ENCODE measurements at regions not wholly inside any gene's neighbourhood (a gene's known extent, or its start where the extent isn't known, plus 50 kb on each side); places are given as distances from the start of the nearest gene placed in this dataset.

- no peak overlapping the region for H3K18ac ChIP-seq (ENCODE audit: low read length)
- H4K5ac ChIP-seq (ENCODE audit: low read length): no peak overlapping the region
- H4K8ac ChIP-seq (ENCODE audit: low read depth, low read length): no peak overlapping the region
- no peak for DNase-seq
- H3K4me3 ChIP-seq (ENCODE audit: low read length): no peak overlapping the region
- no peak overlapping the region for H3K27ac ChIP-seq (ENCODE audit: low read depth, low read length)
- H3K36me3 ChIP-seq (ENCODE audit: control insufficient read depth, insufficient read depth, low read length): no peaks in the 10 kb centered on the region
- no peak overlapping the region for H2BK5ac ChIP-seq (ENCODE audit: low read length)
- H3K4me2 ChIP-seq (ENCODE audit: low read length): no peak overlapping the region
- peaks cover 4% of the 10 kb centered on the region for H3K4me1 ChIP-seq (ENCODE audit: control insufficient read depth, low read depth, low read length)
- H3K79me1 ChIP-seq (ENCODE audit: low read length): no peaks in the 10 kb centered on the region
- no peak overlapping the region for H3K4ac ChIP-seq (ENCODE audit: low read depth, low read length)
- no peak overlapping the region for H3K23ac ChIP-seq (ENCODE audit: low read length)
- H2BK120ac ChIP-seq (ENCODE audit: low read depth, low read length): no peak overlapping the region
- no peaks in the 10 kb centered on the region for H3K27me3 ChIP-seq (ENCODE audit: insufficient read depth, low read length, poor library complexity)
- no CpG with 5 or more reads among the region's 2 CpGs for WGBS (ENCODE audit: extremely low coverage, insufficient coverage, low lambda C conversion rate)
- H2AK5ac ChIP-seq (ENCODE audit: low read length): no peak overlapping the region
- no peak overlapping the region for H3K9ac ChIP-seq (ENCODE audit: low read length)
- H3K56ac ChIP-seq (ENCODE audit: low read length): no peak overlapping the region
- no peak overlapping the region for H2BK15ac ChIP-seq (replicated peaks; ENCODE audit: low read depth)
- no peaks in the 10 kb centered on the region for H3K79me2 ChIP-seq (ENCODE audit: control insufficient read depth, insufficient read depth, low read length)
These were observed 287.8 kb upstream of the GOLIM4 start for GRCh38 chr3:168383573-168383972.

- H3K23ac ChIP-seq (ENCODE audit: low read length): no peak overlapping the region
- no peaks in the 10 kb centered on the region for H3K79me1 ChIP-seq (ENCODE audit: low read length)
- no peak overlapping the region for H3K4ac ChIP-seq (ENCODE audit: low read depth, low read length)
- H3K36me3 ChIP-seq (ENCODE audit: control insufficient read depth, insufficient read depth, low read length): no peaks in the 10 kb centered on the region
- H3K4me2 ChIP-seq (ENCODE audit: low read length): no peak overlapping the region
- H3K27ac ChIP-seq (ENCODE audit: low read depth, low read length): no peak overlapping the region
- H2AK5ac ChIP-seq (ENCODE audit: low read length): no peak overlapping the region
- H3K79me2 ChIP-seq (ENCODE audit: control insufficient read depth, insufficient read depth, low read length): no peaks in the 10 kb centered on the region
- H4K5ac ChIP-seq (ENCODE audit: low read length): no peak overlapping the region
- no peak overlapping the region for H2BK5ac ChIP-seq (ENCODE audit: low read length)
- DNase-seq: no peak
- WGBS (ENCODE audit: extremely low coverage, insufficient coverage, low lambda C conversion rate): no CpG with 5 or more reads among the region's 3 CpGs
- H3K4me3 ChIP-seq (ENCODE audit: low read length): no peak overlapping the region
- H3K56ac ChIP-seq (ENCODE audit: low read length): no peak overlapping the region
- no peak overlapping the region for H2BK15ac ChIP-seq (replicated peaks; ENCODE audit: low read depth)
- H2BK120ac ChIP-seq (ENCODE audit: low read depth, low read length): no peak overlapping the region
- H3K9ac ChIP-seq (ENCODE audit: low read length): no peak overlapping the region
- H3K27me3 ChIP-seq (ENCODE audit: insufficient read depth, low read length, poor library complexity): no peaks in the 10 kb centered on the region
- no peaks in the 10 kb centered on the region for H3K4me1 ChIP-seq (ENCODE audit: control insufficient read depth, low read depth, low read length)
- H4K8ac ChIP-seq (ENCODE audit: low read depth, low read length): no peak overlapping the region
- no peak overlapping the region for H3K18ac ChIP-seq (ENCODE audit: low read length)
These were observed 276.1 kb upstream of the GOLIM4 start for GRCh38 chr3:168371846-168372245.

GRCh38 chr3:168364967-168365366, 269.2 kb upstream of the GOLIM4 start:
- no peak overlapping the region for H3K9ac ChIP-seq (ENCODE audit: low read length)
- H3K79me1 ChIP-seq (ENCODE audit: low read length): no peaks in the 10 kb centered on the region
- H3K4me2 ChIP-seq (ENCODE audit: low read length): no peak overlapping the region
- H3K4ac ChIP-seq (ENCODE audit: low read depth, low read length): no peak overlapping the region
- H4K8ac ChIP-seq (ENCODE audit: low read depth, low read length): no peak overlapping the region
- H3K23ac ChIP-seq (ENCODE audit: low read length): no peak overlapping the region
- no peak overlapping the region for H2BK15ac ChIP-seq (replicated peaks; ENCODE audit: low read depth)
- no peak overlapping the region for H2BK5ac ChIP-seq (ENCODE audit: low read length)
- no peak overlapping the region for H2AK5ac ChIP-seq (ENCODE audit: low read length)
- H4K5ac ChIP-seq (ENCODE audit: low read length): no peak overlapping the region
- no CpG with 5 or more reads among the region's 1 CpG for WGBS (ENCODE audit: extremely low coverage, insufficient coverage, low lambda C conversion rate)
- no peaks in the 10 kb centered on the region for H3K36me3 ChIP-seq (ENCODE audit: control insufficient read depth, insufficient read depth, low read length)
- H3K56ac ChIP-seq (ENCODE audit: low read length): no peak overlapping the region
- no peaks in the 10 kb centered on the region for H3K4me1 ChIP-seq (ENCODE audit: control insufficient read depth, low read depth, low read length)
- no peak for DNase-seq
- H3K27me3 ChIP-seq (ENCODE audit: insufficient read depth, low read length, poor library complexity): no peaks in the 10 kb centered on the region
- H2BK120ac ChIP-seq (ENCODE audit: low read depth, low read length): no peak overlapping the region
- no peak overlapping the region for H3K4me3 ChIP-seq (ENCODE audit: low read length)
- no peak overlapping the region for H3K18ac ChIP-seq (ENCODE audit: low read length)
- H3K79me2 ChIP-seq (ENCODE audit: control insufficient read depth, insufficient read depth, low read length): no peaks in the 10 kb centered on the region
- no peak overlapping the region for H3K27ac ChIP-seq (ENCODE audit: low read depth, low read length)

- Histone ChIP-seq H3K9ac (ENCODE audit: low read length) (no peak overlapping the region), H3K18ac (ENCODE audit: low read length) (no peak overlapping the region), H3K4me3 (ENCODE audit: low read length) (no peak overlapping the region), H3K4ac (ENCODE audit: low read depth, low read length) (no peak overlapping the region), H2BK15ac (replicated peaks; ENCODE audit: low read depth) (no peak overlapping the region), H2AK5ac (ENCODE audit: low read length) (no peak overlapping the region), H2BK120ac (ENCODE audit: low read depth, low read length) (no peak overlapping the region), H3K4me1 (ENCODE audit: control insufficient read depth, low read depth, low read length) (no peaks in the 10 kb centered on the region), H3K36me3 (ENCODE audit: control insufficient read depth, insufficient read depth, low read length) (no peaks in the 10 kb centered on the region), H3K27ac (ENCODE audit: low read depth, low read length) (no peak overlapping the region), H4K5ac (ENCODE audit: low read length) (no peak overlapping the region), H3K27me3 (ENCODE audit: insufficient read depth, low read length, poor library complexity) (no peaks in the 10 kb centered on the region), H3K79me1 (ENCODE audit: low read length) (no peaks in the 10 kb centered on the region), H2BK5ac (ENCODE audit: low read length) (no peak overlapping the region), H4K8ac (ENCODE audit: low read depth, low read length) (no peak overlapping the region), H3K23ac (ENCODE audit: low read length) (no peak overlapping the region), H3K79me2 (ENCODE audit: control insufficient read depth, insufficient read depth, low read length) (no peaks in the 10 kb centered on the region), H3K56ac (ENCODE audit: low read length) (no peak overlapping the region), H3K4me2 (ENCODE audit: low read length) (no peak overlapping the region)
- peak; percentile 43 for DNase-seq
- WGBS (ENCODE audit: extremely low coverage, insufficient coverage, low lambda C conversion rate): no CpG with 5 or more reads among the region's 4 CpGs
These were observed 267.0 kb upstream of the GOLIM4 start for GRCh38 chr3:168362661-168363247.

GRCh38 chr3:168362156-168362555, 266.4 kb upstream of the GOLIM4 start:
- no peak overlapping the region for H2AK5ac ChIP-seq (ENCODE audit: low read length)
- no peak overlapping the region for H2BK15ac ChIP-seq (replicated peaks; ENCODE audit: low read depth)
- DNase-seq: no peak
- H3K4me2 ChIP-seq (ENCODE audit: low read length): no peak overlapping the region
- H3K4me1 ChIP-seq (ENCODE audit: control insufficient read depth, low read depth, low read length): no peaks in the 10 kb centered on the region
- H3K9ac ChIP-seq (ENCODE audit: low read length): no peak overlapping the region
- no peaks in the 10 kb centered on the region for H3K27me3 ChIP-seq (ENCODE audit: insufficient read depth, low read length, poor library complexity)
- no peak overlapping the region for H4K5ac ChIP-seq (ENCODE audit: low read length)
- H3K4me3 ChIP-seq (ENCODE audit: low read length): no peak overlapping the region
- no peak overlapping the region for H3K23ac ChIP-seq (ENCODE audit: low read length)
- H3K79me1 ChIP-seq (ENCODE audit: low read length): no peaks in the 10 kb centered on the region
- no peak overlapping the region for H3K18ac ChIP-seq (ENCODE audit: low read length)
- H4K8ac ChIP-seq (ENCODE audit: low read depth, low read length): no peak overlapping the region
- no peak overlapping the region for H3K4ac ChIP-seq (ENCODE audit: low read depth, low read length)
- H3K56ac ChIP-seq (ENCODE audit: low read length): no peak overlapping the region
- H3K36me3 ChIP-seq (ENCODE audit: control insufficient read depth, insufficient read depth, low read length): no peaks in the 10 kb centered on the region
- no peak overlapping the region for H2BK5ac ChIP-seq (ENCODE audit: low read length)
- no peak overlapping the region for H2BK120ac ChIP-seq (ENCODE audit: low read depth, low read length)
- H3K79me2 ChIP-seq (ENCODE audit: control insufficient read depth, insufficient read depth, low read length): no peaks in the 10 kb centered on the region
- no peak overlapping the region for H3K27ac ChIP-seq (ENCODE audit: low read depth, low read length)

- no peak overlapping the region for H3K4me3 ChIP-seq (ENCODE audit: low read length)
- no peak for DNase-seq
- H2BK120ac ChIP-seq (ENCODE audit: low read depth, low read length): no peak overlapping the region
- no peak overlapping the region for H2BK15ac ChIP-seq (replicated peaks; ENCODE audit: low read depth)
- no peaks in the 10 kb centered on the region for H3K79me1 ChIP-seq (ENCODE audit: low read length)
- no peak overlapping the region for H3K23ac ChIP-seq (ENCODE audit: low read length)
- no peak overlapping the region for H3K9ac ChIP-seq (ENCODE audit: low read length)
- H4K5ac ChIP-seq (ENCODE audit: low read length): no peak overlapping the region
- no peak overlapping the region for H3K18ac ChIP-seq (ENCODE audit: low read length)
- no peaks in the 10 kb centered on the region for H3K4me1 ChIP-seq (ENCODE audit: control insufficient read depth, low read depth, low read length)
- no peak overlapping the region for H3K4ac ChIP-seq (ENCODE audit: low read depth, low read length)
- no peak overlapping the region for H3K27ac ChIP-seq (ENCODE audit: low read depth, low read length)
- no peak overlapping the region for H3K56ac ChIP-seq (ENCODE audit: low read length)
- no CpG with 5 or more reads among the region's 3 CpGs for WGBS (ENCODE audit: extremely low coverage, insufficient coverage, low lambda C conversion rate)
- H3K27me3 ChIP-seq (ENCODE audit: insufficient read depth, low read length, poor library complexity): no peaks in the 10 kb centered on the region
- no peaks in the 10 kb centered on the region for H3K36me3 ChIP-seq (ENCODE audit: control insufficient read depth, insufficient read depth, low read length)
- H4K8ac ChIP-seq (ENCODE audit: low read depth, low read length): no peak overlapping the region
- H3K79me2 ChIP-seq (ENCODE audit: control insufficient read depth, insufficient read depth, low read length): no peaks in the 10 kb centered on the region
- no peak overlapping the region for H2AK5ac ChIP-seq (ENCODE audit: low read length)
- H3K4me2 ChIP-seq (ENCODE audit: low read length): no peak overlapping the region
- H2BK5ac ChIP-seq (ENCODE audit: low read length): no peak overlapping the region
These were observed 265.3 kb upstream of the GOLIM4 start for GRCh38 chr3:168360993-168361392.

Measured in mesendoderm (in vitro differentiated cells).